WTC11 (cell line): ENCODE measurements at regions not wholly inside any gene's neighbourhood (a gene's known extent, or its start where the extent isn't known, plus 50 kb on each side); places are given as distances from the start of the nearest gene placed in this dataset.

ENCODE experiments used
- ATAC-seq: fragments of 200-7000 bp; cut with Tn5 transposase; 2 replicates; pipeline ENCODE4 v1.10.0; 2021; ENCODE audit warnings: mild to moderate bottlenecking, moderate library complexity
- CTCF ChIA-PET: fragments of 300-600 bp; sonication (Branson Sonifier 250); formaldehyde crosslinking; loops from one replicate; lab custom pipeline; 2021; ENCODE audit warnings: antibody characterized with exemption; lab: Charles Lee
- POLR2A ChIA-PET: fragments of 350-600 bp; sonication (Branson Sonifier 250); formaldehyde crosslinking; loops from one replicate; lab custom pipeline; 2021; ENCODE audit warnings: antibody characterized with exemption; lab: Charles Lee
- DNase-seq: peaks from one replicate; pipeline ENCODE4 v3.0.0; 2021; ENCODE audit warnings: low spot score
- H3K27ac Mint-ChIP-seq: 2 replicates; pipeline ENCODE4 v1.8.0; 2021; ENCODE audit warnings: mixed read lengths
- H3K27me3 Mint-ChIP-seq: 2 replicates; pipeline ENCODE4 v1.8.0; 2021; ENCODE audit warnings: low read depth, mild to moderate bottlenecking, moderate library complexity, mixed read lengths
- H3K36me3 Mint-ChIP-seq: 2 replicates; pipeline ENCODE4 v1.8.0; 2021; ENCODE audit warnings: mixed read lengths
- H3K4me1 Mint-ChIP-seq: 2 replicates; pipeline ENCODE4 v1.8.0; 2022; ENCODE audit warnings: mixed read lengths
- H3K4me3 Mint-ChIP-seq: 2 replicates; pipeline ENCODE4 v1.8.0; 2021; ENCODE audit warnings: mild to moderate bottlenecking, moderate library complexity, mixed read lengths
- H3K9me3 Mint-ChIP-seq: 2 replicates; pipeline ENCODE4 v1.8.0; 2021; ENCODE audit warnings: mixed read lengths
- ETV6 ChIP-seq: sonication (generic); formaldehyde crosslinking; IDR thresholded peaks from 2 replicates; pipeline ENCODE4 v1.8.1; 2022; ENCODE audit warnings: mild to moderate bottlenecking, missing genetic modification reagents
- FOXP4 ChIP-seq: sonication (generic); formaldehyde crosslinking; IDR thresholded peaks from 2 replicates; pipeline ENCODE4 v1.8.0; 2022; ENCODE audit warnings: mild to moderate bottlenecking, missing genetic modification reagents
- KAT7 ChIP-seq: sonication (generic); formaldehyde crosslinking; IDR thresholded peaks from 2 replicates; pipeline ENCODE4 v1.8.1; 2023; ENCODE audit warnings: missing genetic modification reagents, mild to moderate bottlenecking, borderline replicate concordance
- NFATC4 ChIP-seq: fragments of 250-450 bp; sonication (Bioruptor Pico); IDR thresholded peaks from 2 replicates; pipeline ENCODE4 v1.9.0; 2021; ENCODE audit warnings: mild to moderate bottlenecking
- NR2C2 ChIP-seq: sonication (generic); formaldehyde crosslinking; IDR thresholded peaks from 2 replicates; pipeline ENCODE4 v1.8.0; 2022; ENCODE audit warnings: mild to moderate bottlenecking, missing genetic modification reagents
- NR3C1 ChIP-seq: sonication (generic); formaldehyde crosslinking; conservative IDR thresholded peaks from 2 replicates; pipeline ENCODE4 v1.8.1; 2023; ENCODE audit warnings: low read depth, mild to moderate bottlenecking, missing genetic modification reagents
- RORB ChIP-seq: fragments of 250-450 bp; sonication (Bioruptor Pico); IDR thresholded peaks from 2 replicates; pipeline ENCODE4 v1.9.0; 2021; ENCODE audit warnings: mild to moderate bottlenecking
- SOX15 ChIP-seq: fragments of 250-450 bp; sonication (Bioruptor Pico); IDR thresholded peaks from 2 replicates; pipeline ENCODE4 v1.9.0; 2021; ENCODE audit warnings: mild to moderate bottlenecking
- SP1 ChIP-seq: sonication (generic); formaldehyde crosslinking; conservative IDR thresholded peaks from 2 replicates; pipeline ENCODE4 v1.8.1; 2022; ENCODE audit warnings: missing genetic modification reagents
- USF1 ChIP-seq: sonication (generic); formaldehyde crosslinking; IDR thresholded peaks from 2 replicates; pipeline ENCODE4 v1.8.0; 2022; ENCODE audit warnings: mild to moderate bottlenecking, missing genetic modification reagents
- ZNF232 ChIP-seq: sonication (generic); formaldehyde crosslinking; IDR thresholded peaks from 2 replicates; pipeline ENCODE4 v1.8.0; 2022; ENCODE audit warnings: mild to moderate bottlenecking, missing genetic modification reagents
- ZNF423 ChIP-seq: fragments of 250-450 bp; sonication (Bioruptor Pico); IDR thresholded peaks from 2 replicates; pipeline ENCODE4 v2.1.2; 2022; ENCODE audit warnings: mild to moderate bottlenecking, moderate library complexity
- ZNF532 ChIP-seq: fragments of 250-450 bp; sonication (Bioruptor Pico); IDR thresholded peaks from 2 replicates; pipeline ENCODE4 v1.9.0; 2021; ENCODE audit warnings: mild to moderate bottlenecking, borderline replicate concordance

GRCh38 chr2:4549666-4550210 is 846.4 kb downstream of the DCDC2C start:
- Mint-ChIP-seq H3K36me3 (peaks cover 62% of the 10 kb centered on the region), H3K4me3 (no peak overlapping the region), H3K4me1 (no peaks in the 10 kb centered on the region), H3K27ac (no peak overlapping the region), H3K27me3 (0 out of 2 replicates have a peak, but pooled peaks cover 3% of the 10 kb centered on the region), H3K9me3 (peaks cover 79% of the 10 kb centered on the region)
- ChIA-PET POLR2A (no interaction called here), CTCF (no interaction called here)
- DNase-seq, result no peak
- no peak for TF ChIP-seq ETV6
- no peak for ATAC-seq

GRCh38 chr2:4551691-4552474 is 848.5 kb downstream of the DCDC2C start:
- H3K4me3 Mint-ChIP-seq, result no peak overlapping the region
- peaks cover 67% of the 10 kb centered on the region for H3K36me3 Mint-ChIP-seq
- CTCF ChIA-PET, result no interaction called here
- POLR2A ChIA-PET, result no interaction called here
- no peak overlapping the region for H3K27ac Mint-ChIP-seq
- DNase-seq (no peak), ATAC-seq (no peak)
- 0 out of 2 replicates have a peak, but pooled peaks cover 3% of the 10 kb centered on the region for H3K27me3 Mint-ChIP-seq
- no peak for TF ChIP-seq NR2C2 (CRISPR knock-in tag)
- H3K9me3 Mint-ChIP-seq, result peaks cover 77% of the 10 kb centered on the region
- H3K4me1 Mint-ChIP-seq, result no peaks in the 10 kb centered on the region

- Mint-ChIP-seq H3K9me3 (peaks cover 75% of the 10 kb centered on the region), H3K4me1 (no peaks in the 10 kb centered on the region), H3K36me3 (peaks cover 66% of the 10 kb centered on the region), H3K27me3 (no peaks in the 10 kb centered on the region), H3K27ac (no peak overlapping the region), H3K4me3 (no peak overlapping the region)
- POLR2A ChIA-PET, result no interaction called here
- ATAC-seq (no peak), DNase-seq (no peak)
- TF ChIP-seq ETV6, result no peak
- no peak for TF ChIP-seq FOXP4 (CRISPR knock-in tag)
- TF ChIP-seq SOX15 (CRISPR knock-in tag), result no peak
- no peak for TF ChIP-seq USF1 (CRISPR knock-in tag)
- TF ChIP-seq SP1, result no peak
- TF ChIP-seq KAT7 (CRISPR knock-in tag), result no peak
- CTCF ChIA-PET, result no interaction called here
These were observed 849.9 kb downstream of the DCDC2C start for GRCh38 chr2:4553241-4553640.

GRCh38 chr2:4556135-4556896 is 852.9 kb downstream of the DCDC2C start:
- Mint-ChIP-seq H3K9me3 (peaks cover 68% of the 10 kb centered on the region), H3K36me3 (peaks cover 61% of the 10 kb centered on the region), H3K4me3 (no peak overlapping the region), H3K4me1 (no peaks in the 10 kb centered on the region), H3K27ac (no peak overlapping the region), H3K27me3 (no peaks in the 10 kb centered on the region; the same call in 1 of the 2 replicates)
- DNase-seq, result no peak
- POLR2A ChIA-PET, result no interaction called here
- CTCF ChIA-PET, result no interaction called here
- no peak for ATAC-seq
- TF ChIP-seq ZNF423 (CRISPR knock-in tag), result no peak
- no peak for TF ChIP-seq RORB (CRISPR knock-in tag)
- TF ChIP-seq ZNF232 (CRISPR knock-in tag), result no peak
- no peak for TF ChIP-seq NFATC4
- TF ChIP-seq NR2C2 (CRISPR knock-in tag), result no peak
- no peak for TF ChIP-seq ZNF532 (CRISPR knock-in tag)
- TF ChIP-seq NR3C1 (CRISPR knock-in tag), result no peak
